IMR-90 (cell line): ENCODE measurements at regions not wholly inside any gene's neighbourhood (a gene's known extent, or its start where the extent isn't known, plus 50 kb on each side); places are given as distances from the start of the nearest gene placed in this dataset.

Source experiments
- ATAC-seq: fragments of 200-7000 bp; cut with Tn5 transposase; 2 replicates; pipeline ENCODE4 v1.9.1; 2020; ENCODE audit warnings: low read depth, mild to moderate bottlenecking, moderate library complexity
- BruUV-seq: library from RNA; stranded (reverse); fragments of 400-500 nt; replicated peaks from 2 replicates; lab custom pipeline; 2021; lab: Mats Ljungman, UMichigan
- CTCF ChIA-PET: fragments of 300-600 bp; formaldehyde crosslinking; extraction: SDS; loops from one replicate; lab custom pipeline; 2021; ENCODE audit warnings: antibody characterized with exemption; lab: Yijun Ruan, JAX
- POLR2A ChIA-PET: fragments of 300-600 bp; sonication (Branson Sonifier 250); formaldehyde crosslinking; loops from one replicate; lab custom pipeline; 2022; ENCODE audit warnings: antibody characterized with exemption; ENCODE audit not compliant: unreplicated experiment; lab: Charles Lee
- DNase-seq: peaks from one replicate; pipeline ENCODE4 v3.0.0; 2013
- H2AFZ ChIP-seq: replicated peaks from 2 replicates; pipeline ENCODE3; 2013; ENCODE audit warnings: low read length, mild to moderate bottlenecking; ENCODE audit not compliant: poor library complexity
- H2AK5ac ChIP-seq: 2 replicates; pipeline ENCODE4 v1.6.1; 2013; ENCODE audit warnings: low read depth, low read length, inconsistent platforms
- H2AK9ac ChIP-seq: replicated peaks from 2 replicates; pipeline ENCODE3; 2013; ENCODE audit warnings: mild to moderate bottlenecking, low read depth, low read length, moderate library complexity; ENCODE audit not compliant: poor library complexity
- H2BK120ac ChIP-seq: 2 replicates; pipeline ENCODE4 v1.6.1; 2013; ENCODE audit warnings: low read depth, low read length, inconsistent platforms
- H2BK15ac ChIP-seq: 3 replicates; pipeline ENCODE4 v1.6.1; 2013; ENCODE audit warnings: low read depth, low read length, inconsistent platforms
- H2BK20ac ChIP-seq: 2 replicates; pipeline ENCODE4 v1.6.1; 2013; ENCODE audit warnings: low read depth, mild to moderate bottlenecking, inconsistent platforms, low read length, moderate library complexity
- H2BK5ac ChIP-seq: 2 replicates; pipeline ENCODE4 v1.6.1; 2013; ENCODE audit warnings: mild to moderate bottlenecking, low read depth, low read length, inconsistent platforms; ENCODE audit not compliant: poor library complexity, severe bottlenecking
- H3K14ac ChIP-seq: replicated peaks from 2 replicates; pipeline ENCODE4 v1.6.1; 2013; ENCODE audit warnings: low read depth, low read length, inconsistent platforms
- H3K18ac ChIP-seq: 2 replicates; pipeline ENCODE4 v1.6.1; 2013; ENCODE audit warnings: low read depth, low read length, control low read depth
- H3K23ac ChIP-seq: 2 replicates; pipeline ENCODE4 v1.6.1; 2013; ENCODE audit warnings: low read depth, low read length, inconsistent platforms
- H3K27ac ChIP-seq: 2 replicates; pipeline ENCODE4 v1.5.1; 2013; ENCODE audit warnings: mild to moderate bottlenecking, control low read depth, low read length; ENCODE audit not compliant: insufficient read depth
- H3K27me3 ChIP-seq: 2 replicates; pipeline ENCODE4 v1.6.1; 2013; ENCODE audit warnings: low read length; ENCODE audit not compliant: control insufficient read depth, insufficient read depth
- H3K36me3 ChIP-seq: 2 replicates; pipeline ENCODE4 v1.6.1; 2013; ENCODE audit warnings: low read length, mixed read lengths; ENCODE audit not compliant: control insufficient read depth, insufficient read depth
- H3K4ac ChIP-seq: 2 replicates; pipeline ENCODE4 v1.6.1; 2013; ENCODE audit warnings: low read depth, low read length, inconsistent platforms
- H3K4me1 ChIP-seq: 2 replicates; pipeline ENCODE4 v1.6.1; 2013; ENCODE audit warnings: low read length, mixed read lengths; ENCODE audit not compliant: control insufficient read depth, insufficient read depth
- H3K4me2 ChIP-seq: 2 replicates; pipeline ENCODE4 v1.6.1; 2013; ENCODE audit warnings: low read depth, mild to moderate bottlenecking, control low read depth, low read length, moderate library complexity
- H3K4me3 ChIP-seq: 2 replicates; pipeline ENCODE4 v1.5.1; 2013; ENCODE audit warnings: low read depth, mild to moderate bottlenecking, control low read depth, low read length, moderate library complexity; ENCODE audit not compliant: insufficient read depth
- H3K56ac ChIP-seq: 2 replicates; pipeline ENCODE4 v1.6.1; 2013; ENCODE audit warnings: low read length, inconsistent platforms; ENCODE audit not compliant: insufficient read depth; ENCODE audit errors: extremely low read depth
- H3K79me1 ChIP-seq, 2 experiments: 2 replicates each; pipeline ENCODE4 v1.6.1; 2013; ENCODE audit warnings: low read length in 2 of 2, inconsistent platforms in 1 of 2, low read depth in 1 of 2
- H3K9ac ChIP-seq: 2 replicates; pipeline ENCODE4 v1.6.1; 2013; ENCODE audit warnings: low read depth, low read length, control low read depth
- H3K9me1 ChIP-seq: 2 replicates; pipeline ENCODE4 v1.6.1; 2013; ENCODE audit warnings: low read length, inconsistent platforms; ENCODE audit not compliant: insufficient read depth
- H3K9me3 ChIP-seq: 2 replicates; pipeline ENCODE4 v1.6.1; 2013; ENCODE audit warnings: low read length; ENCODE audit not compliant: control insufficient read depth, insufficient read depth
- H4K20me1 ChIP-seq: 2 replicates; pipeline ENCODE4 v1.6.1; 2013; ENCODE audit warnings: low read length, inconsistent platforms; ENCODE audit not compliant: insufficient read depth
- H4K5ac ChIP-seq: 2 replicates; pipeline ENCODE4 v1.6.1; 2013; ENCODE audit warnings: mild to moderate bottlenecking, low read depth, low read length, control low read depth
- H4K8ac ChIP-seq, 2 experiments: 2 replicates each; pipeline ENCODE4 v1.6.1; 2013; ENCODE audit warnings: low read depth in 2 of 2, low read length in 2 of 2, control low read depth in 1 of 2, inconsistent platforms in 1 of 2
- H4K91ac ChIP-seq: 2 replicates; pipeline ENCODE4 v1.6.1; 2013; ENCODE audit warnings: low read depth, low read length, inconsistent platforms; ENCODE audit not compliant: insufficient read depth
- BHLHE40 ChIP-seq: fragments of 150-350 bp; IDR thresholded peaks from 2 replicates; pipeline ENCODE4 v1.6.1; 2016; ENCODE audit warnings: mild to moderate bottlenecking, low read depth, low read length
- CEBPB ChIP-seq: IDR thresholded peaks from 2 replicates; pipeline ENCODE4 v1.6.1; 2012; ENCODE audit warnings: low read depth, low read length, improper control_type of control experiment
- CHD1 ChIP-seq: IDR thresholded peaks from 2 replicates; pipeline ENCODE4 v1.6.1; 2012; ENCODE audit warnings: low read depth, low read length, improper control_type of control experiment
- FOS ChIP-seq: fragments of 150-350 bp; IDR thresholded peaks from 2 replicates; pipeline ENCODE4 v1.6.1; 2016; ENCODE audit warnings: low read depth, low read length
- MAZ ChIP-seq: IDR thresholded peaks from 2 replicates; pipeline ENCODE4 v1.6.1; 2012; ENCODE audit warnings: low read depth, mild to moderate bottlenecking, low read length, improper control_type of control experiment, moderate library complexity, borderline replicate concordance
- MXI1 ChIP-seq: IDR thresholded peaks from 2 replicates; pipeline ENCODE4 v1.6.1; 2012; ENCODE audit warnings: low read depth, mild to moderate bottlenecking, low read length, moderate library complexity, borderline replicate concordance
- NFE2L2 ChIP-seq: fragments of 150-350 bp; IDR thresholded peaks from 2 replicates; pipeline ENCODE4 v1.6.1; 2016; ENCODE audit warnings: low read depth, mild to moderate bottlenecking, low read length
- POLR2A ChIP-seq: IDR thresholded peaks from 2 replicates; pipeline ENCODE4 v1.6.1; 2012; ENCODE audit warnings: mild to moderate bottlenecking, low read depth, low read length
- RAD21 ChIP-seq: IDR thresholded peaks from 2 replicates; pipeline ENCODE4 v1.6.1; 2012; ENCODE audit warnings: low read length, improper control_type of control experiment
- RCOR1 ChIP-seq: IDR thresholded peaks from 2 replicates; pipeline ENCODE4 v1.6.1; 2012; ENCODE audit warnings: mild to moderate bottlenecking, low read length, improper control_type of control experiment; ENCODE audit not compliant: insufficient replicate concordance
- RFX5 ChIP-seq: IDR thresholded peaks from 2 replicates; pipeline ENCODE4 v1.8.0; 2012; ENCODE audit warnings: low read depth, mild to moderate bottlenecking, low read length, moderate library complexity
- SMC3 ChIP-seq: fragments of 150-350 bp; IDR thresholded peaks from 2 replicates; pipeline ENCODE4 v1.6.1; 2016; ENCODE audit warnings: low read depth, mild to moderate bottlenecking, antibody characterized with exemption, low read length, moderate library complexity
- WGBS, 2 experiments: methylation state at CpG; one replicate each; pipeline versions ENCODE4 v1.1.5 to v1.1.7; 2013; ENCODE audit warnings: missing lambda C conversion rate in 2 of 2; ENCODE audit not compliant: insufficient read length in 1 of 2; ENCODE audit errors: extremely low coverage in 2 of 2; 5-methylcytosine and 5-hydroxymethylcytosine counted together
- dilution Hi-C: fragments of 300-500 bp; cut with HindIII; formaldehyde crosslinking; loops from one replicate; pipeline ENCODE4 v1.14.3; 2018; ENCODE audit warnings: low sequenced_read_pairs; ENCODE audit not compliant: unreplicated experiment
- in situ Hi-C: fragments of 300-500 bp; cut with MboI; formaldehyde crosslinking; loops from 3 replicates; pipeline ENCODE4 v1.14.3; 2019; ENCODE audit warnings: low sequenced_read_pairs, inconsistent platforms, mixed read lengths
- intact Hi-C: fragments of 100-400 bp; cut with micrococcal nuclease; formaldehyde crosslinking; loops from 2 replicates; pipeline ENCODE4 v1.10.0; 2022
- TF ChIP-seq, protein P1 (sequence below): fragments of 150-350 bp; IDR thresholded peaks from 2 replicates; pipeline ENCODE4 v1.6.1; 2016; ENCODE audit warnings: low read depth, mild to moderate bottlenecking, low read length, moderate library complexity, borderline replicate concordance
- TF ChIP-seq, protein P2 (sequence below): conservative IDR thresholded peaks from 2 replicates; pipeline ENCODE4 v1.5.1; 2012; ENCODE audit warnings: mild to moderate bottlenecking, low read depth, low read length, improper control_type of control experiment
- TF ChIP-seq, protein P3 (sequence below): fragments of 150-350 bp; IDR thresholded peaks from 2 replicates; pipeline ENCODE4 v1.6.1; 2017; ENCODE audit warnings: mild to moderate bottlenecking, antibody characterized with exemption, low read length, low read depth

DNA sequence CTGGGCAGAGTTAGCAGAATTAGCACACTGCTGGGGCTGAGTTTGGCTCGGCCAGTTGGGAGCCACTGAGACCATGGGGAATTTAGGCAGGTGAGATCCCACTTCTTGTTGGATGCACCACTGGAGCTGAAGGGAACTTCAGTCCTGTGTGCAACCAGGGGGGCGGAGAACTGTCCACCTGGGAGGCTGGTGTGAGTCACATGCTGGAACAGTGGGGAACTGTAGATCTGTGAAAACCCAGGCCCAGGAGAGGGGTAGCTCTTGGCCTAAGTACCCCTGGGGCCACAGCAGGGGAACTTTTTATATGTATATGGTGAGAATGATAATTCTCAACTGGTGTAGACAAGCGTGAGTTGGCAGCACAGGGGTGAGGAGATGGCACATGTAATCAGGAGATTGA, 237.5 kb upstream of the KIF2A start:
- ATAC-seq = no peak
- H3K4me1 ChIP-seq = no peaks in the 10 kb centered on the region
- in situ Hi-C loops = no loop called here
- intact Hi-C loops = no loop called here
- no peak overlapping the region for H4K91ac ChIP-seq
- H4K8ac ChIP-seq = no peak overlapping the region
- no peak overlapping the region for H2BK5ac ChIP-seq
- H2AK5ac ChIP-seq = no peak overlapping the region
- no peaks in the 10 kb centered on the region for H3K36me3 ChIP-seq
- H3K56ac ChIP-seq = no peak overlapping the region
- no peak overlapping the region for H3K4ac ChIP-seq
- H3K27ac ChIP-seq = no peak overlapping the region
- no peaks in the 10 kb centered on the region for H3K79me1 ChIP-seq
- H3K4me2 ChIP-seq = no peak overlapping the region
- TF ChIP-seq POLR2A (no peak), FOS (no peak), SMC3 (no peak), RCOR1 (no peak), CHD1 (no peak), CEBPB (no peak), NFE2L2 (no peak), RAD21 (no peak), RFX5 (no peak), MXI1 (no peak), BHLHE40 (no peak), MAZ (no peak)
- TF ChIP-seq, protein P1, sequence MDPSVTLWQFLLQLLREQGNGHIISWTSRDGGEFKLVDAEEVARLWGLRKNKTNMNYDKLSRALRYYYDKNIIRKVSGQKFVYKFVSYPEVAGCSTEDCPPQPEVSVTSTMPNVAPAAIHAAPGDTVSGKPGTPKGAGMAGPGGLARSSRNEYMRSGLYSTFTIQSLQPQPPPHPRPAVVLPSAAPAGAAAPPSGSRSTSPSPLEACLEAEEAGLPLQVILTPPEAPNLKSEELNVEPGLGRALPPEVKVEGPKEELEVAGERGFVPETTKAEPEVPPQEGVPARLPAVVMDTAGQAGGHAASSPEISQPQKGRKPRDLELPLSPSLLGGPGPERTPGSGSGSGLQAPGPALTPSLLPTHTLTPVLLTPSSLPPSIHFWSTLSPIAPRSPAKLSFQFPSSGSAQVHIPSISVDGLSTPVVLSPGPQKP = no peak
- TF ChIP-seq, protein P2, sequence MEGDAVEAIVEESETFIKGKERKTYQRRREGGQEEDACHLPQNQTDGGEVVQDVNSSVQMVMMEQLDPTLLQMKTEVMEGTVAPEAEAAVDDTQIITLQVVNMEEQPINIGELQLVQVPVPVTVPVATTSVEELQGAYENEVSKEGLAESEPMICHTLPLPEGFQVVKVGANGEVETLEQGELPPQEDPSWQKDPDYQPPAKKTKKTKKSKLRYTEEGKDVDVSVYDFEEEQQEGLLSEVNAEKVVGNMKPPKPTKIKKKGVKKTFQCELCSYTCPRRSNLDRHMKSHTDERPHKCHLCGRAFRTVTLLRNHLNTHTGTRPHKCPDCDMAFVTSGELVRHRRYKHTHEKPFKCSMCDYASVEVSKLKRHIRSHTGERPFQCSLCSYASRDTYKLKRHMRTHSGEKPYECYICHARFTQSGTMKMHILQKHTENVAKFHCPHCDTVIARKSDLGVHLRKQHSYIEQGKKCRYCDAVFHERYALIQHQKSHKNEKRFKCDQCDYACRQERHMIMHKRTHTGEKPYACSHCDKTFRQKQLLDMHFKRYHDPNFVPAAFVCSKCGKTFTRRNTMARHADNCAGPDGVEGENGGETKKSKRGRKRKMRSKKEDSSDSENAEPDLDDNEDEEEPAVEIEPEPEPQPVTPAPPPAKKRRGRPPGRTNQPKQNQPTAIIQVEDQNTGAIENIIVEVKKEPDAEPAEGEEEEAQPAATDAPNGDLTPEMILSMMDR = no peak
- TF ChIP-seq, protein P3, sequence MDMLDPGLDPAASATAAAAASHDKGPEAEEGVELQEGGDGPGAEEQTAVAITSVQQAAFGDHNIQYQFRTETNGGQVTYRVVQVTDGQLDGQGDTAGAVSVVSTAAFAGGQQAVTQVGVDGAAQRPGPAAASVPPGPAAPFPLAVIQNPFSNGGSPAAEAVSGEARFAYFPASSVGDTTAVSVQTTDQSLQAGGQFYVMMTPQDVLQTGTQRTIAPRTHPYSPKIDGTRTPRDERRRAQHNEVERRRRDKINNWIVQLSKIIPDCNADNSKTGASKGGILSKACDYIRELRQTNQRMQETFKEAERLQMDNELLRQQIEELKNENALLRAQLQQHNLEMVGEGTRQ = no peak
- dilution Hi-C loops = no loop called here
- no TSS peak for BruUV-seq
- DNase-seq = no peak
- POLR2A ChIA-PET = no interaction called here
- no peak overlapping the region for H2BK120ac ChIP-seq
- no peak overlapping the region for H3K14ac ChIP-seq
- H4K20me1 ChIP-seq = no peaks in the 10 kb centered on the region
- H2BK15ac ChIP-seq = no peak overlapping the region
- no peak overlapping the region for H4K5ac ChIP-seq
- H2BK20ac ChIP-seq = no peak overlapping the region
- no peak overlapping the region for H2AK9ac ChIP-seq
- no peak overlapping the region for H3K18ac ChIP-seq
- no peaks in the 10 kb centered on the region for H3K9me3 ChIP-seq
- CTCF ChIA-PET = interaction anchor here (0.6 kb wide), 2 partner anchors 11 to 155 kb away, joined by 3 to 4 read pairs; no protein-coding TSS in a partner anchor
- H3K9me1 ChIP-seq = no peaks in the 10 kb centered on the region
- 13% methylated on average over 1 of the region's 3 CpGs; no CpG with 5 or more reads in 1 of the 2 experiments for WGBS, 2 experiments
- H3K27me3 ChIP-seq = no peaks in the 10 kb centered on the region
- no peak overlapping the region for H3K23ac ChIP-seq
- no peak overlapping the region for H2AFZ ChIP-seq
- no peak overlapping the region for H3K9ac ChIP-seq
- no peak overlapping the region for H3K4me3 ChIP-seq
